ENCODE measurements at regions not wholly inside any gene's neighbourhood (a gene's known extent, or its start where the extent isn't known, plus 50 kb on each side); places are given as distances from the start of the nearest gene placed in this dataset.
A peak's percentile ranks its signal among the peaks of the same experiment; 100 is the strongest.

DNA sequence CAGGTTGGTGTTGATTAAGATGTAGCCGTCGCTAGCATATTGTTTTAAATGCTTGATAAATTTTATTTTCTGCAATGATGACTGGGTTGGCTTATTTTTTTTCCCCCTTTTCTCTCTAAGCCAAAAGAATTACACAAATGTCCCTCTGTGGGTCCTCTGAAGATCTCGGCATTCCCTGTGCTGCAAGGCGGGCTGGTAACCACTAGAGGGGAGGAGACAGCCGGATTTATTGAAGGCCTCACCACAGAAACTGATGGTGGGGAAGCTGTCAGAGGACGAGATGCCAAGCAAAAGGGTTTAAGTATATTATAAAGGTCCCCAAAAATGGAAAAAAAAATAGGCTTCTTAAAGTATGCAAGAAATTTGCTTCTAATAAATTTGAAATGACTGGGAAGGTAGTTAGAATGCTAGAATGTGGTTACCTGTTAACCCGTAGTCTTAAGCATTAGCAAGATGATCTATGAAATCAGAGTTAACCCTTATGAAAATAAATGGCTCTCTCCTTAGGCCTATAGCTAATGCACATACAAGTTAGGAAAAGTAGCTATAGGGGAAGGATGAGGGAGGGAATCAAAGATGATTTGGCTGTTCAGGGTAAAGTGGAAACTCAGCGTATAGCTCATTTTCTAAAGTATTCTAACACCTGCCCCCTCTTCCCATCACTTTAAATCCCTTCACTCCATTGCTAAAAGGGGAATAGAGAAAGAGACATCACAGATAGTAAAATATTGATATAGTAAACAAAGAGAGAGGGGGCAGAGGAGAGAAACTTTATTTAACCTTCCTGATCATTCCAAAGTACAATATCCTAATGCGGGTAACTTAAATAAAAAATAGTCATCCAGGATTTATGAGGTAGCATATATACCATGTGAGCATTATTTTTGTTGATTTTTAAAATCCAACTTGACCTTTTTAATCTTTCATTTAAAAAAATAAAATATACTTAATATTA is 894.5 kb upstream of the POU3F3 start:
- in situ Hi-C loops (cut with HindIII; ENCODE audit: low pct_ligation_motif_present, low sequenced_read_pairs): no loop called here
- Histone ChIP-seq H3K27me3 (replicated peaks) (no peaks in the 10 kb centered on the region), H3K36me3 (replicated peaks) (no peaks in the 10 kb centered on the region), H3K27ac (no peak overlapping the region), H3K4me3 (ENCODE audit: low read depth, low read length) (no peak overlapping the region)
- TF ChIP-seq, protein P1, sequence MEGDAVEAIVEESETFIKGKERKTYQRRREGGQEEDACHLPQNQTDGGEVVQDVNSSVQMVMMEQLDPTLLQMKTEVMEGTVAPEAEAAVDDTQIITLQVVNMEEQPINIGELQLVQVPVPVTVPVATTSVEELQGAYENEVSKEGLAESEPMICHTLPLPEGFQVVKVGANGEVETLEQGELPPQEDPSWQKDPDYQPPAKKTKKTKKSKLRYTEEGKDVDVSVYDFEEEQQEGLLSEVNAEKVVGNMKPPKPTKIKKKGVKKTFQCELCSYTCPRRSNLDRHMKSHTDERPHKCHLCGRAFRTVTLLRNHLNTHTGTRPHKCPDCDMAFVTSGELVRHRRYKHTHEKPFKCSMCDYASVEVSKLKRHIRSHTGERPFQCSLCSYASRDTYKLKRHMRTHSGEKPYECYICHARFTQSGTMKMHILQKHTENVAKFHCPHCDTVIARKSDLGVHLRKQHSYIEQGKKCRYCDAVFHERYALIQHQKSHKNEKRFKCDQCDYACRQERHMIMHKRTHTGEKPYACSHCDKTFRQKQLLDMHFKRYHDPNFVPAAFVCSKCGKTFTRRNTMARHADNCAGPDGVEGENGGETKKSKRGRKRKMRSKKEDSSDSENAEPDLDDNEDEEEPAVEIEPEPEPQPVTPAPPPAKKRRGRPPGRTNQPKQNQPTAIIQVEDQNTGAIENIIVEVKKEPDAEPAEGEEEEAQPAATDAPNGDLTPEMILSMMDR (IDR thresholded peaks at IDR 0.05; ENCODE audit: low read depth, low read length, missing control alignments): peak; percentile 56
- DNase-seq: peak; percentile 28

DNA sequence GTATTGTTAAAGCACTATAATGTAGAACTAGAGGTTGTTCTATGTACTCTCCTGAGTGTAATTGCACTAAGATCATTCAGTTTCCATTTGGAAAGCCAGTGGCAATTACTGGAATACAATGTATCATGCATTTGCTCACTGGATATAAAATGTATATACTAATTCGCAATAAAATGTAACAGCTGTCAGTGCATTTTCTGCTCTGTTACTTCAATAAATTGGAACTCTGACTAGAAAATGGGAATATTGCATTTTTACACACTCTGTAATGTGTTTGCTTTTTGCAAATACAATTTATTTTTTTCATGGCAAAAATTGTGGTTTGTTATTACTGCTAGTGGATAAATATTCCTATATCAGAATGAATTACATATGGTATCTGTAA is 893.8 kb upstream of the POU3F3 start:
- Histone ChIP-seq H3K36me3 (replicated peaks) (no peaks in the 10 kb centered on the region), H3K4me3 (ENCODE audit: low read depth, low read length) (no peak overlapping the region), H3K27me3 (replicated peaks) (no peaks in the 10 kb centered on the region), H3K27ac (no peak overlapping the region)
- DNase-seq: no peak
- in situ Hi-C loops (cut with HindIII; ENCODE audit: low pct_ligation_motif_present, low sequenced_read_pairs): no loop called here
- TF ChIP-seq, protein P1 (IDR thresholded peaks at IDR 0.05; ENCODE audit: low read depth, low read length, missing control alignments): no peak

DNA sequence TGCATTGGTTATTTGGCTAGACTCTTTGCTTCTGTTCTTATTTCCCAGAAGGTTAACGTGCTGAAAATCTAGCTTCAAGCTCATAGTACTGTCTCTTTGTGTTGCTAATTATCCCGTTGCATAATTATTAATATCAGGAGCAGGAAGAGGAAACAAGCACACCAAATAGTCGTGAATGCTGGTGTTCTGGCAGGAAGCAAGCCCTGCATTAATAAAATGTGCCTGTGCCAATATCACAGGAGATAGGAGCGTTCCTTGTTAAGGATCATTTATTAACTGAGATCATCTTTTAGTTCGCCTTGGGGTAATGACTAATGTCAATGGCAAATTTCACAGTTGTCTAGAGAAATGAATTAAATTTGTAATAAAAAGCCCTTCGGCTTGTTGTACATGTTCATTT is 893.0 kb upstream of the POU3F3 start:
- no peaks in the 10 kb centered on the region for H3K36me3 ChIP-seq (replicated peaks)
- in situ Hi-C loops (cut with HindIII; ENCODE audit: low pct_ligation_motif_present, low sequenced_read_pairs): no loop called here
- H3K4me3 ChIP-seq (ENCODE audit: low read depth, low read length): no peak overlapping the region
- no peak overlapping the region for H3K27ac ChIP-seq
- DNase-seq: no peak
- H3K27me3 ChIP-seq (replicated peaks): no peaks in the 10 kb centered on the region
- TF ChIP-seq, protein P1 (IDR thresholded peaks at IDR 0.05; ENCODE audit: low read depth, low read length, missing control alignments): no peak

DNA sequence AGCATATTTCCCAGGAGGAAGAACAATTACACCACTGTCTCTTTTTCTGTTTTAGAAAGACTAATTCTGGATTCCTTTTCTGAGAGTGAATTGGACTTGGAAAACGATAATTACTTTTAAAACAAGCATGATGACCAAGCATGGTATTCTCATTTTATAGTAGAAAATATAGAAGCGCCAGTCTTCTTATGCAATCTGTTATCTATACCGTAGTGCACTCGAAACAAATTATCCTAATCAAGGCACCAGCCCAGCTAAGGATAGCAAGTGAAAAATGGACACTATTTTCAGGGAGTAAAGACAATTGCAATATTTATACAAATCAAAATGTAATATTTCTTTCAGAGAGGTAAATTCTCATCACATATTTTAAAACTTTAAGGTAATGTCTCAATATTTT is 892.1 kb upstream of the POU3F3 start:
- in situ Hi-C loops (cut with HindIII; ENCODE audit: low pct_ligation_motif_present, low sequenced_read_pairs): no loop called here
- Histone ChIP-seq H3K27me3 (replicated peaks) (no peaks in the 10 kb centered on the region), H3K36me3 (replicated peaks) (no peaks in the 10 kb centered on the region), H3K4me3 (ENCODE audit: low read depth, low read length) (no peak overlapping the region), H3K27ac (no peak overlapping the region)
- DNase-seq: no peak
- TF ChIP-seq, protein P1 (IDR thresholded peaks at IDR 0.05; ENCODE audit: low read depth, low read length, missing control alignments): no peak

DNA sequence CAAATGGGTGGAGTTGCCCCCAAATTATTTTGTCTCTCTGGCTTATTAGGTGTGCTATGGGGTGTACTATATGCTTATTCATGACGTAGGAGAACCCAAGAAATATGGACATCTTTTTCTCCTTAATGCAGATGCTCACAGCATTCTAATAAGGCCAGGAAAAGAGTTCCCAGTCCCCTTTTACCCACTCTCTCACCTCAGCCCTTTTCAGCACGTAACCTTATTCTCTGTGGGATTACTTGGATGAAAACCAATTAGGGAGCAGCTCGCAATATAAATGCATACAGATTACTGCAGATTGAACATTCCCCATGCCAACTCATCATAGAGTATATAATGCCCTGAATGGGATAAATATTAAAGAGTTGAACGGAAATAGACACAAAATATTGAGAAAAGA is 891.2 kb upstream of the POU3F3 start:
- no peak overlapping the region for H3K27ac ChIP-seq
- TF ChIP-seq, protein P1 (IDR thresholded peaks at IDR 0.05; ENCODE audit: low read depth, low read length, missing control alignments): no peak
- H3K27me3 ChIP-seq (replicated peaks): no peaks in the 10 kb centered on the region
- H3K4me3 ChIP-seq (ENCODE audit: low read depth, low read length): no peak overlapping the region
- DNase-seq: no peak
- H3K36me3 ChIP-seq (replicated peaks): no peaks in the 10 kb centered on the region
- in situ Hi-C loops (cut with HindIII; ENCODE audit: low pct_ligation_motif_present, low sequenced_read_pairs): no loop called here
